H1 (cell line): ENCODE measurements at regions not wholly inside any gene's neighbourhood (a gene's known extent, or its start where the extent isn't known, plus 50 kb on each side); places are given as distances from the start of the nearest gene placed in this dataset.

Experiments used
- GTF2F1 ChIP-seq: IDR thresholded peaks from 2 replicates; pipeline ENCODE4 v1.6.1; 2012; ENCODE audit warnings: low read depth, low read length, improper control_type of control experiment, borderline replicate concordance
- SP1 ChIP-seq: IDR thresholded peaks from 2 replicates; pipeline ENCODE4 v1.6.1; 2011; ENCODE audit warnings: low read depth, low read length
- TAF7 ChIP-seq: optimal IDR thresholded peaks from 2 replicates; pipeline ENCODE3; 2011; ENCODE audit warnings: low read depth, mild to moderate bottlenecking, inconsistent platforms, low read length, moderate library complexity, borderline replicate concordance
- TBP ChIP-seq: IDR thresholded peaks from 2 replicates; pipeline ENCODE4 v1.6.1; 2011; ENCODE audit warnings: low read depth, low read length, improper control_type of control experiment
- TF ChIP-seq, protein P1 (sequence below): fragments of 300-600 bp; sonication (generic); IDR thresholded peaks from 2 replicates; pipeline ENCODE4 v1.7.1; 2012; ENCODE audit warnings: low read length, moderate library complexity, mild to moderate bottlenecking, inconsistent platforms; ENCODE audit not compliant: insufficient replicate concordance

- TF ChIP-seq, protein P1, sequence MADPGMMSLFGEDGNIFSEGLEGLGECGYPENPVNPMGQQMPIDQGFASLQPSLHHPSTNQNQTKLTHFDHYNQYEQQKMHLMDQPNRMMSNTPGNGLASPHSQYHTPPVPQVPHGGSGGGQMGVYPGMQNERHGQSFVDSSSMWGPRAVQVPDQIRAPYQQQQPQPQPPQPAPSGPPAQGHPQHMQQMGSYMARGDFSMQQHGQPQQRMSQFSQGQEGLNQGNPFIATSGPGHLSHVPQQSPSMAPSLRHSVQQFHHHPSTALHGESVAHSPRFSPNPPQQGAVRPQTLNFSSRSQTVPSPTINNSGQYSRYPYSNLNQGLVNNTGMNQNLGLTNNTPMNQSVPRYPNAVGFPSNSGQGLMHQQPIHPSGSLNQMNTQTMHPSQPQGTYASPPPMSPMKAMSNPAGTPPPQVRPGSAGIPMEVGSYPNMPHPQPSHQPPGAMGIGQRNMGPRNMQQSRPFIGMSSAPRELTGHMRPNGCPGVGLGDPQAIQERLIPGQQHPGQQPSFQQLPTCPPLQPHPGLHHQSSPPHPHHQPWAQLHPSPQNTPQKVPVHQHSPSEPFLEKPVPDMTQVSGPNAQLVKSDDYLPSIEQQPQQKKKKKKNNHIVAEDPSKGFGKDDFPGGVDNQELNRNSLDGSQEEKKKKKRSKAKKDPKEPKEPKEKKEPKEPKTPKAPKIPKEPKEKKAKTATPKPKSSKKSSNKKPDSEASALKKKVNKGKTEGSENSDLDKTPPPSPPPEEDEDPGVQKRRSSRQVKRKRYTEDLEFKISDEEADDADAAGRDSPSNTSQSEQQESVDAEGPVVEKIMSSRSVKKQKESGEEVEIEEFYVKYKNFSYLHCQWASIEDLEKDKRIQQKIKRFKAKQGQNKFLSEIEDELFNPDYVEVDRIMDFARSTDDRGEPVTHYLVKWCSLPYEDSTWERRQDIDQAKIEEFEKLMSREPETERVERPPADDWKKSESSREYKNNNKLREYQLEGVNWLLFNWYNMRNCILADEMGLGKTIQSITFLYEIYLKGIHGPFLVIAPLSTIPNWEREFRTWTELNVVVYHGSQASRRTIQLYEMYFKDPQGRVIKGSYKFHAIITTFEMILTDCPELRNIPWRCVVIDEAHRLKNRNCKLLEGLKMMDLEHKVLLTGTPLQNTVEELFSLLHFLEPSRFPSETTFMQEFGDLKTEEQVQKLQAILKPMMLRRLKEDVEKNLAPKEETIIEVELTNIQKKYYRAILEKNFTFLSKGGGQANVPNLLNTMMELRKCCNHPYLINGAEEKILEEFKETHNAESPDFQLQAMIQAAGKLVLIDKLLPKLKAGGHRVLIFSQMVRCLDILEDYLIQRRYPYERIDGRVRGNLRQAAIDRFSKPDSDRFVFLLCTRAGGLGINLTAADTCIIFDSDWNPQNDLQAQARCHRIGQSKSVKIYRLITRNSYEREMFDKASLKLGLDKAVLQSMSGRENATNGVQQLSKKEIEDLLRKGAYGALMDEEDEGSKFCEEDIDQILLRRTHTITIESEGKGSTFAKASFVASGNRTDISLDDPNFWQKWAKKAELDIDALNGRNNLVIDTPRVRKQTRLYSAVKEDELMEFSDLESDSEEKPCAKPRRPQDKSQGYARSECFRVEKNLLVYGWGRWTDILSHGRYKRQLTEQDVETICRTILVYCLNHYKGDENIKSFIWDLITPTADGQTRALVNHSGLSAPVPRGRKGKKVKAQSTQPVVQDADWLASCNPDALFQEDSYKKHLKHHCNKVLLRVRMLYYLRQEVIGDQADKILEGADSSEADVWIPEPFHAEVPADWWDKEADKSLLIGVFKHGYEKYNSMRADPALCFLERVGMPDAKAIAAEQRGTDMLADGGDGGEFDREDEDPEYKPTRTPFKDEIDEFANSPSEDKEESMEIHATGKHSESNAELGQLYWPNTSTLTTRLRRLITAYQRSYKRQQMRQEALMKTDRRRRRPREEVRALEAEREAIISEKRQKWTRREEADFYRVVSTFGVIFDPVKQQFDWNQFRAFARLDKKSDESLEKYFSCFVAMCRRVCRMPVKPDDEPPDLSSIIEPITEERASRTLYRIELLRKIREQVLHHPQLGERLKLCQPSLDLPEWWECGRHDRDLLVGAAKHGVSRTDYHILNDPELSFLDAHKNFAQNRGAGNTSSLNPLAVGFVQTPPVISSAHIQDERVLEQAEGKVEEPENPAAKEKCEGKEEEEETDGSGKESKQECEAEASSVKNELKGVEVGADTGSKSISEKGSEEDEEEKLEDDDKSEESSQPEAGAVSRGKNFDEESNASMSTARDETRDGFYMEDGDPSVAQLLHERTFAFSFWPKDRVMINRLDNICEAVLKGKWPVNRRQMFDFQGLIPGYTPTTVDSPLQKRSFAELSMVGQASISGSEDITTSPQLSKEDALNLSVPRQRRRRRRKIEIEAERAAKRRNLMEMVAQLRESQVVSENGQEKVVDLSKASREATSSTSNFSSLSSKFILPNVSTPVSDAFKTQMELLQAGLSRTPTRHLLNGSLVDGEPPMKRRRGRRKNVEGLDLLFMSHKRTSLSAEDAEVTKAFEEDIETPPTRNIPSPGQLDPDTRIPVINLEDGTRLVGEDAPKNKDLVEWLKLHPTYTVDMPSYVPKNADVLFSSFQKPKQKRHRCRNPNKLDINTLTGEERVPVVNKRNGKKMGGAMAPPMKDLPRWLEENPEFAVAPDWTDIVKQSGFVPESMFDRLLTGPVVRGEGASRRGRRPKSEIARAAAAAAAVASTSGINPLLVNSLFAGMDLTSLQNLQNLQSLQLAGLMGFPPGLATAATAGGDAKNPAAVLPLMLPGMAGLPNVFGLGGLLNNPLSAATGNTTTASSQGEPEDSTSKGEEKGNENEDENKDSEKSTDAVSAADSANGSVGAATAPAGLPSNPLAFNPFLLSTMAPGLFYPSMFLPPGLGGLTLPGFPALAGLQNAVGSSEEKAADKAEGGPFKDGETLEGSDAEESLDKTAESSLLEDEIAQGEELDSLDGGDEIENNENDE = no peak
- TF ChIP-seq TBP (no peak), SP1 (no peak), TAF7 (no peak), GTF2F1 (no peak)
Measured at GRCh38 chr3:144358191-144358590, 386.6 kb downstream of the DIPK2A start (continued).
